Testis (tissue), 2 donors: ENCODE measurements at regions not wholly inside any gene's neighbourhood (a gene's known extent, or its start where the extent isn't known, plus 50 kb on each side); places are given as distances from the start of the nearest gene placed in this dataset.

ENCODE experiments used
- POLR2A ChIP-seq: fragments of 450-650 bp; IDR thresholded peaks from one replicate; pipeline ENCODE4 v1.6.1; 2017; ENCODE audit warnings: antibody characterized with exemption, mild to moderate bottlenecking, moderate library complexity
- TF ChIP-seq, protein P1 (sequence below), 3 experiments: fragments of 450-650 bp in 2 of 3; fragments of 200-600 bp in 1 of 3; sonication (generic) in 1 of 3; IDR thresholded peaks; one replicate each; pipeline ENCODE4 v1.5.1; 2016 to 2019; ENCODE audit warnings: antibody characterized with exemption in 3 of 3, mild to moderate bottlenecking in 2 of 3, moderate library complexity in 1 of 3

DNA sequence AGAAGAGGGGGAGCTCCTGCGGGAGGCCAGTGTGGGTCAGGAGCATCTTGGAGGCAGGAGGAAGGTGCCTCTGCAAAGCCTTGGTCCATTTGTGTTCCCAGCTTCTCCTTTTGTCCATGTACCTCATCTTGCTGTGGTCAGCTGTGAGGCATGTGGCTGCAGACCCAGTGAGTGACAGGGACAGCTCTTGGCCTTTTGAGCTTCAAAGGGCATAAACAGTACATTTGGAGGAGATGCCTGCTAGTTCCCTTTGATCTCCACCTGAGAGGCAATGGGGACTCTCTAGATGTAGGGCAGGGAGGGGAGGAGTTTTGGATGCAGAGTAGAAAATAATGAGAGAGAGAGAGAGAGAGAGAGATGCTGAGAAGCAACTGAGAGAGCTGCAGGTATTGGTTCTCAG, 270.0 kb downstream of the TLE3 start:
- TF ChIP-seq, protein P1, sequence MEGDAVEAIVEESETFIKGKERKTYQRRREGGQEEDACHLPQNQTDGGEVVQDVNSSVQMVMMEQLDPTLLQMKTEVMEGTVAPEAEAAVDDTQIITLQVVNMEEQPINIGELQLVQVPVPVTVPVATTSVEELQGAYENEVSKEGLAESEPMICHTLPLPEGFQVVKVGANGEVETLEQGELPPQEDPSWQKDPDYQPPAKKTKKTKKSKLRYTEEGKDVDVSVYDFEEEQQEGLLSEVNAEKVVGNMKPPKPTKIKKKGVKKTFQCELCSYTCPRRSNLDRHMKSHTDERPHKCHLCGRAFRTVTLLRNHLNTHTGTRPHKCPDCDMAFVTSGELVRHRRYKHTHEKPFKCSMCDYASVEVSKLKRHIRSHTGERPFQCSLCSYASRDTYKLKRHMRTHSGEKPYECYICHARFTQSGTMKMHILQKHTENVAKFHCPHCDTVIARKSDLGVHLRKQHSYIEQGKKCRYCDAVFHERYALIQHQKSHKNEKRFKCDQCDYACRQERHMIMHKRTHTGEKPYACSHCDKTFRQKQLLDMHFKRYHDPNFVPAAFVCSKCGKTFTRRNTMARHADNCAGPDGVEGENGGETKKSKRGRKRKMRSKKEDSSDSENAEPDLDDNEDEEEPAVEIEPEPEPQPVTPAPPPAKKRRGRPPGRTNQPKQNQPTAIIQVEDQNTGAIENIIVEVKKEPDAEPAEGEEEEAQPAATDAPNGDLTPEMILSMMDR (IDR thresholded peaks at IDR 0.05), result no peak
- no peak for TF ChIP-seq POLR2A
